CD1c-positive myeloid dendritic cell (primary cell): ENCODE measurements at regions not wholly inside any gene's neighbourhood (a gene's known extent, or its start where the extent isn't known, plus 50 kb on each side); places are given as distances from the start of the nearest gene placed in this dataset.
"Not testable (repeated sequence)": the region's sequence is repeated elsewhere in the genome, so short reads cannot be mapped to it uniquely, and the experiment has no call there.

Experiments used
- DNase-seq: peaks from one replicate; pipeline ENCODE4 v3.0.0-alpha.2; 2016; ENCODE audit errors: extremely low spot score

- no peak for DNase-seq
These were observed 71.5 kb upstream of the PPP2R2D start for GRCh38 chr10:131829156-131829930.

- no peak for DNase-seq
These were observed 70.2 kb upstream of the PPP2R2D start for GRCh38 chr10:131830446-131831130.

GRCh38 chr10:131831561-131831960 lies 69.2 kb upstream of the PPP2R2D start:
- DNase-seq: no peak

- no peak for DNase-seq
These were observed 68.6 kb upstream of the PPP2R2D start for GRCh38 chr10:131832056-131832685.

DNA sequence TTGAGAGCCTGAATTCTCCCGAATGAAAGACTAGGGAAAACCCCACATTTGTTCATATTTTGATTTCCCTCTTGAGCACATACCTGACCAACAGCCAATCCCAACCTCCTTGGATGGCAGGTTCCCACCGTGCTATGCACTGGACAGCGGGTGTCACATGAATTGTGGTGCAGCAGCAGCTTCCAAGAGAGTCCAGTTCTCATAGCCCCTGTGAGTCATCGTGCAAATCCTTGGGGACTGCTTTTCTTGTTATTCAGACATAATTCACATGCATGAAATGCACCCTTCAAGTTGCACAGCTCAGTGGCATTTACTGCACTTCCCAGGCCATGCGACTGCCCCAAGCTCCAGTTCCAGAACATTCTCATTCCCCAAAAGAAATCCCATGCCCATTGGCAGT lies 67.8 kb upstream of the PPP2R2D start:
- no peak for DNase-seq

DNA sequence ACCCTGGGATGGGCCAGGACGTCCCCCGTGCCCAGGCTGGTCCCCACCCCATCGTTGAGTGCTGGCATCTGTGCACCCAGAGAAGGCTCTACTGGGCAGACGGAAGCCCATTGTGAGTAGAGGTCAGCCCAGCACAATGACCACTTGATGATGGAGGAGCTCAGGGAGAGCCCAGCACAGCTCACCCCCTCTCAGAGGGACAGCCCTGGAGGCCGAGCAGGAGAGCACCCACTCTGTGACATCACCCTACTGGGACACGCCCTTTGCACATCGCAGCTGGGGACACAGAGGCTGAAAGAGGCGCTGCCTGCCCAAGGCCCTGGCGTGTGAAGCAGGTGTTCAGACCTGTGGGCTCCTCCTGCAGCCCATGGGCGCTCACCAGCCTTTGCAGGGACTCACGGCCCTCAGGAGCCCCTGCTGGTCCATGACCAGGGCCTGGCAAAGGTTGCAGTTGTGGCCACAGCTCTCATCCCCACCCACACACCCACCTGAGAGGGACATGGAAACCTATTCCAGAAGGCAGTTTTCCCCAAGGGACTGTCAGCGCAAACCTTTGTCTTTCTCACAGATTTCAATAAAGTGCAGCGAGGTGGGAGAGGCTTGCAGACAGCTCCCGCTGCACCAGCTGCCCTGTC lies 67.2 kb upstream of the PPP2R2D start:
- no peak for DNase-seq

- no peak for DNase-seq
These were observed 66.5 kb upstream of the PPP2R2D start for GRCh38 chr10:131834152-131834810.

DNA sequence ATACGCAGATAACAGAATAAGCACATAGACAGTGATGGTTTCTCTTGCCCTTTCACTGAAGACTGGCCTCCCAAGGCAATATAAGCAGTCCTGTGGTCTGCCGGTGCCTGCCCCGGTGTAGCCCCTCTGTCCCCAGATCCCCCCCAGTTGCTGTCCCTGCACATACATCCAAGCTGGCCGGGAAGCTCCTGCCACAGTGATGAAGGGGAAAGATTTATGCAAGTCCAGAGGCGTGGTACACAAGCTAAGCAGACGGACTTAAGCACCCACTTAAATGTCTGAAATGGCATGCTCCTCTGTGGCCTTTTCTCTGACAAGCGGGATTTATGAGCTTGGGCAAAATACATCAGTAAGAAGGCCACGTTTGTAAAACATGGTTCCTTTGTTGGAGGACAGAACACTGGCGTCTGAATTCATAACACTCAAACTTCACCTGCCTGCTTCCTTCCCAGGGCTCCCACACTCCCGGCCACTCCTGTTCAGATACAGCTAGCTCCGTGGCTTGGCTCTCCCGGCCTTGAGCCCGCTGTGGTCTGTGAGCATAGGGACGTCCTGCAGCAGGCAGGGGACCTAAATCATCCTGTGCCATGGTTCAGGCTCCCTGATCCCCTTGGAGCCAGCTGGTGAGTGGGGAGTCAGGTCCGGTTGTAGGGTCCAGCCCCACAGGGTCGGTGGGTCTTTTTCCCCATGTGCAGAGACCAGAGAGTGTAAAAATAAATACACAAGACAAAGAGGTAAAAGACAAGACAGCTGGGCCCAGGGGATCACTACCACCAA lies 61.7 kb upstream of the PPP2R2D start:
- DNase-seq: no peak

DNA sequence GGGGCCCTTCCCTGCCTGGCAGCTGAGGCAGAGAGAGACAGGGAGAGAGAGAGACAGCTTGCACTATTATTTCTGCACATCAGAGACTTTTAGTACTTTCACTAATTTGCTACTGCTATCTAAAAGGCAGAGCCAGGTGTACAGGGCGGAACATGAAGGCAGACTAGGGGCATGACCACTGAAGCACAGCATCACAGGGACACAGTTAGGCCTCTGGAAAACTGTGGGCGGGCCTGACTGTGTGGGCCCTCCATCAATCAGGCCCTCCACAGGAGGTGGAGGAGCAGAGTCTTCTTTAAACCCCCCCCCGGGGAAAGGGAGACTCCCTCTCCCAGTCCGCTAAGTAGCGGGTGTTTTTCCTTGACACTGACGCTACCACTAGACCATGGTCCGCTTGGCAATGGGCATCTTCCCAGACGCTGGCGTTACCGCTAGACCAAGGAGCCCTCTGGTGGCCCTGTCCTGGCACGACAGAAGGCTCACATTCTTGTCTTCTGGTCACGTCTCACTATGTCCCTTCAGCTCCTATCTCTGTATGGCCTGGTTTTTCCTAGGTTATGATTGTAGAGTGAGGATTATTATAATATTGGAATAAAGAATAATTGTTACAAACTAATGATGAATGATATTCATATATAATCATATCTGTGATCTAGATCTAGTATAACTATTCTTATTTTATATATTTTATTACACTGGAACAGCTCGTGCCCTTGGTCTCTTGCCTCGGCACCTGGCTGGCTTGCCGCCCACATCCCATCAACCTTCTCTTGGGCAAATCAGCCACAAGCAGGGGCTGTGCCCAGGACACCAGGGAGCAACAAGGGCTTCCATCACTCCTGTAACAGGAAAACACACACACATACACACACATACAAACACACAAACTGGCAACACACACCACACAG lies 60.7 kb upstream of the PPP2R2D start:
- not testable (repeated sequence) for DNase-seq

- DNase-seq: no peak
These were observed 60.1 kb upstream of the PPP2R2D start for GRCh38 chr10:131840788-131841118.

GRCh38 chr10:131841131-131841660 lies 59.6 kb upstream of the PPP2R2D start:
- no peak for DNase-seq

- DNase-seq: no peak
These were observed 59.1 kb upstream of the PPP2R2D start for GRCh38 chr10:131841661-131842139.

DNA sequence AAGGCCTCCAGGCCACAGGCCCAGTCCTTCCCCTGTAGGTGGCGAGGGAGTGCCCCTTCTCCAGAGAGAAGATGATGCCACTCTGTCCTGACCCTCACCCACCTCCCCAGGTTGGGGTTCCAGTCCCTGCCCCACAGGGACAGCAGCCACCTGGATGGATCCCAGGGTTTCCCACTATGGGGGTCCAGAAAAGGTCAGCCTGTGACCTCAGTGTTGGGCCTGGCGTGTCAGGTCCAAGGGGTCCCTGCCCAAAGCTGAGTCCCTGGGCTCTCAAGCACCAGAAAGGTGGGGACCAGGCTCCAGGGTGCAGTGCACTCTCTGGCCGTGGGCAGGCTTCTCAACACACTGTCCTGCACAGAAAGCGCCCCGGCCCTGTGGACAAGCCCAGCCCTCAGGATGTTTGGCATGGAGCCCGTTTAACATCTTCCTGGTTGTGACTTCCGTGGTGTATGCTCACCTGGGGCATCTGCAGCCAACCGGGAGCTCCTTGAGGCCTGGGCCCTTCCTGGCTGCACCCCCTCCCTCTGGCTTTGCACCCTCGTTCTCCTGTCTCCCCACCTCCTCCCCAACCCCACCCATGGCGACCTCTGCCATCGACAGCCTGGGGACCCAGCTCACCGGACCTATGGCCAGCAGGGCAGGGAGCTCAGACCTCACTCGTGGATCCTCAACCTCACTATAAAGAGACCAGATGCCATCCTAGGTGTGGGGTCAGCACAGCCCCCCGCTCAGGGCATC lies 58.3 kb upstream of the PPP2R2D start:
- DNase-seq: no peak

GRCh38 chr10:131843089-131843595 lies 57.7 kb upstream of the PPP2R2D start:
- DNase-seq: no peak

DNA sequence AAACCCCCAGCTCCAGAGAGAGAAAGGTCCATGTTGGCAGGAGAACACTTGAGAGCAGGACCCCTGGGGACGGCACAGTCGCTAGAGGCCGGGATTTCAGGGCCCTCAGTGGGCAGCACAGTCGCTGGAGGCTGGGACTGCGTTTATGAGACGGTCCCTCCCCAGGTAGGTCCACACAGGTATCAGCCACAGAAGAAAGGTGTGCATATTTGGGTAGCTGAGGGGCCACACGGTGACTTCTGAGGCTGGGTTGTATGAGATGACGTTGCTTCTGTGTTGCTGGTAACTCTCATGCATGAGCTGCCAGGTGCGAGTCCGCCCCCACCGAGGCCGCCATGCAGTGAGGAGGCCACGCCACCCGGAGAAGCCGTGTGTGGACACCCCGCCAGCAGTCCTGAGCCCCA lies 56.9 kb upstream of the PPP2R2D start:
- no peak for DNase-seq

- no peak for DNase-seq
These were observed 56.2 kb upstream of the PPP2R2D start for GRCh38 chr10:131844529-131845084.

- no peak for DNase-seq
These were observed 55.1 kb upstream of the PPP2R2D start for GRCh38 chr10:131845505-131846239.
